ENCODE measurements at regions not wholly inside any gene's neighbourhood (a gene's known extent, or its start where the extent isn't known, plus 50 kb on each side); places are given as distances from the start of the nearest gene placed in this dataset.
"Not testable (repeated sequence)": the region's sequence is repeated elsewhere in the genome, so short reads cannot be mapped to it uniquely, and the experiment has no call there.

DNA sequence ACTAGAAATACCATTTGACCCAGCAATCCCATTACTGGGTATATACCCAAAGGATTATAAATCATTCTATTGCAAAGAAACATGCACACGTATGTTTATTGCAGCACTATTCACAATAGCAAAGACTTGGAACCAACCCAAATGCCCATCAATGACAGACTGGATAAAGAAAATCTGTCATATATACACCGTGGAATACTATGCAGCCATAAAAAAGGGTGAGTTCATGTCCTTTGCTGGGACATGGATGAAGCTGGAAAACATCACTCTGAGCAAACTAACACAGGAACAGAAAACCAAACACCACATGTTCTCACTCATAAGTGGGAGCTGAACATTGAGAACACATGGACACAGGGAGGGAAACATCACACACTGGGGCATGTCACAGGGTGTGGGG is 180.7 kb upstream of the IRX4 start:
- TF ChIP-seq SP1 (IDR thresholded peaks at IDR 0.05; ENCODE audit: low read depth); MAX (IDR thresholded peaks at IDR 0.05); CTCF (IDR thresholded peaks at IDR 0.05 in 2 of 3, conservative IDR thresholded peaks at IDR 0.05 in 1 of 3; ENCODE audit: borderline replicate concordance in 1 of 3, insufficient read depth in 1 of 3, low read depth in 2 of 3, low read length in 2 of 3); JUND (IDR thresholded peaks at IDR 0.05); POLR2A (IDR thresholded peaks at IDR 0.05; ENCODE audit: borderline replicate concordance, extremely low read depth, insufficient read depth, insufficient read length): not testable (repeated sequence)
- TF ChIP-seq, protein P1, sequence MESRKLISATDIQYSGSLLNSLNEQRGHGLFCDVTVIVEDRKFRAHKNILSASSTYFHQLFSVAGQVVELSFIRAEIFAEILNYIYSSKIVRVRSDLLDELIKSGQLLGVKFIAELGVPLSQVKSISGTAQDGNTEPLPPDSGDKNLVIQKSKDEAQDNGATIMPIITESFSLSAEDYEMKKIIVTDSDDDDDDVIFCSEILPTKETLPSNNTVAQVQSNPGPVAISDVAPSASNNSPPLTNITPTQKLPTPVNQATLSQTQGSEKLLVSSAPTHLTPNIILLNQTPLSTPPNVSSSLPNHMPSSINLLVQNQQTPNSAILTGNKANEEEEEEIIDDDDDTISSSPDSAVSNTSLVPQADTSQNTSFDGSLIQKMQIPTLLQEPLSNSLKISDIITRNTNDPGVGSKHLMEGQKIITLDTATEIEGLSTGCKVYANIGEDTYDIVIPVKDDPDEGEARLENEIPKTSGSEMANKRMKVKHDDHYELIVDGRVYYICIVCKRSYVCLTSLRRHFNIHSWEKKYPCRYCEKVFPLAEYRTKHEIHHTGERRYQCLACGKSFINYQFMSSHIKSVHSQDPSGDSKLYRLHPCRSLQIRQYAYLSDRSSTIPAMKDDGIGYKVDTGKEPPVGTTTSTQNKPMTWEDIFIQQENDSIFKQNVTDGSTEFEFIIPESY (IDR thresholded peaks at IDR 0.05; ENCODE audit: extremely low read depth, insufficient replicate concordance, low read length) = not testable (repeated sequence)

Measured in HCT116 (cell line).